ENCODE measurements at regions not wholly inside any gene's neighbourhood (a gene's known extent, or its start where the extent isn't known, plus 50 kb on each side); places are given as distances from the start of the nearest gene placed in this dataset.
"Not testable (repeated sequence)": the region's sequence is repeated elsewhere in the genome, so short reads cannot be mapped to it uniquely, and the experiment has no call there.

DNA sequence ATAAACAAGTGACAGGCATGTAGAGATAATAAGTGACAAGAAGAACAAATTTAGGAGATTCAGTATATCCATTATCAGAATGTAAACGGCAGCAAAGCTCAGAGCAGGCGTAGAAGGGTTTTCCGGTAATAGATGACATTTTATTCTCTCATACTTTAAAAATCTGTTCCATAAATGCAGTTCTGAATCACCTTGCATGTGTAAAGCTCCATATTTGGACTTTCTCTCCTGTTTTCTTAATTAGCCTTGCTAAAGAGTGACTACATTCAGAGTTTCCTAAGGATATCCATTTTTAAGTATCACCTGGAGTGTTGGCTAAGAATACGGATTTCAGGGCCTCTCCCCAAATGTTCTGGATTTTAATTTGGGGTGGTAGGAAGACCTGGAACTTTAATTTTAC, 122.0 kb downstream of the SPP2 start:
- DNase-seq = no peak
- H3K36me3 Mint-ChIP-seq (ENCODE audit: low read depth) = peaks cover 5% of the 10 kb centered on the region
- H3K4me1 Mint-ChIP-seq = peaks cover 64% of the 10 kb centered on the region
- no peak overlapping the region for H3K27ac Mint-ChIP-seq
- H3K27me3 Mint-ChIP-seq (ENCODE audit: low read depth, poor library complexity) = peaks cover 7% of the 10 kb centered on the region
- no peak overlapping the region for H3K4me3 Mint-ChIP-seq
- TF ChIP-seq, protein P1, sequence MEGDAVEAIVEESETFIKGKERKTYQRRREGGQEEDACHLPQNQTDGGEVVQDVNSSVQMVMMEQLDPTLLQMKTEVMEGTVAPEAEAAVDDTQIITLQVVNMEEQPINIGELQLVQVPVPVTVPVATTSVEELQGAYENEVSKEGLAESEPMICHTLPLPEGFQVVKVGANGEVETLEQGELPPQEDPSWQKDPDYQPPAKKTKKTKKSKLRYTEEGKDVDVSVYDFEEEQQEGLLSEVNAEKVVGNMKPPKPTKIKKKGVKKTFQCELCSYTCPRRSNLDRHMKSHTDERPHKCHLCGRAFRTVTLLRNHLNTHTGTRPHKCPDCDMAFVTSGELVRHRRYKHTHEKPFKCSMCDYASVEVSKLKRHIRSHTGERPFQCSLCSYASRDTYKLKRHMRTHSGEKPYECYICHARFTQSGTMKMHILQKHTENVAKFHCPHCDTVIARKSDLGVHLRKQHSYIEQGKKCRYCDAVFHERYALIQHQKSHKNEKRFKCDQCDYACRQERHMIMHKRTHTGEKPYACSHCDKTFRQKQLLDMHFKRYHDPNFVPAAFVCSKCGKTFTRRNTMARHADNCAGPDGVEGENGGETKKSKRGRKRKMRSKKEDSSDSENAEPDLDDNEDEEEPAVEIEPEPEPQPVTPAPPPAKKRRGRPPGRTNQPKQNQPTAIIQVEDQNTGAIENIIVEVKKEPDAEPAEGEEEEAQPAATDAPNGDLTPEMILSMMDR (IDR thresholded peaks at IDR 0.05) = no peak
- peaks cover 23% of the 10 kb centered on the region for H3K9me3 Mint-ChIP-seq

- no peak overlapping the region for H3K27ac Mint-ChIP-seq
- peaks cover 5% of the 10 kb centered on the region for H3K36me3 Mint-ChIP-seq (ENCODE audit: low read depth)
- H3K27me3 Mint-ChIP-seq (ENCODE audit: low read depth, poor library complexity) = peaks cover 7% of the 10 kb centered on the region
- H3K4me1 Mint-ChIP-seq = peaks cover 60% of the 10 kb centered on the region
- DNase-seq = no peak
- peaks cover 23% of the 10 kb centered on the region for H3K9me3 Mint-ChIP-seq
- H3K4me3 Mint-ChIP-seq = no peak overlapping the region
- TF ChIP-seq, protein P1 (IDR thresholded peaks at IDR 0.05) = no peak
Measured at GRCh38 chr2:234172066-234172465, 121.6 kb downstream of the SPP2 start.

GRCh38 chr2:234171666-234172065, 121.2 kb downstream of the SPP2 start:
- Mint-ChIP-seq H3K9me3 (peaks cover 23% of the 10 kb centered on the region), H3K36me3 (ENCODE audit: low read depth) (peaks cover 5% of the 10 kb centered on the region), H3K27me3 (ENCODE audit: low read depth, poor library complexity) (peaks cover 7% of the 10 kb centered on the region), H3K27ac (no peak overlapping the region), H3K4me3 (no peak overlapping the region), H3K4me1 (peaks cover 60% of the 10 kb centered on the region)
- TF ChIP-seq, protein P1 (IDR thresholded peaks at IDR 0.05) = no peak
- no peak for DNase-seq

- H3K36me3 Mint-ChIP-seq (ENCODE audit: low read depth) = peaks cover 5% of the 10 kb centered on the region
- peak overlapping the region; percentile 92 for H3K27ac Mint-ChIP-seq
- TF ChIP-seq, protein P1 (IDR thresholded peaks at IDR 0.05) = no peak
- peaks cover 7% of the 10 kb centered on the region for H3K27me3 Mint-ChIP-seq (ENCODE audit: low read depth, poor library complexity)
- DNase-seq = no peak
- peaks cover 67% of the 10 kb centered on the region for H3K4me1 Mint-ChIP-seq
- H3K4me3 Mint-ChIP-seq = no peak overlapping the region
- peaks cover 15% of the 10 kb centered on the region for H3K9me3 Mint-ChIP-seq
Measured at GRCh38 chr2:234169674-234170073, 119.2 kb downstream of the SPP2 start.

- H3K4me3 Mint-ChIP-seq; H3K36me3 Mint-ChIP-seq (ENCODE audit: low read depth); H3K27me3 Mint-ChIP-seq (ENCODE audit: low read depth, poor library complexity); DNase-seq: not testable (repeated sequence)
- Mint-ChIP-seq H3K4me1 (peaks cover 67% of the 10 kb centered on the region), H3K27ac (peak overlapping the region; percentile 92), H3K9me3 (peaks cover 15% of the 10 kb centered on the region)
Measured at GRCh38 chr2:234168605-234169570, 118.4 kb downstream of the SPP2 start.

GRCh38 chr2:234166531-234166930, 116.0 kb downstream of the SPP2 start:
- Mint-ChIP-seq H3K4me1 (peaks cover 73% of the 10 kb centered on the region), H3K36me3 (ENCODE audit: low read depth) (peaks cover 5% of the 10 kb centered on the region), H3K27me3 (ENCODE audit: low read depth, poor library complexity) (peaks cover 6% of the 10 kb centered on the region), H3K27ac (no peak overlapping the region), H3K9me3 (peaks cover 9% of the 10 kb centered on the region), H3K4me3 (no peak overlapping the region)
- TF ChIP-seq, protein P1 (IDR thresholded peaks at IDR 0.05) = no peak
- DNase-seq = no peak

All from nephron progenitor cell (in vitro differentiated cells).